ENCODE measurements at regions not wholly inside any gene's neighbourhood (a gene's known extent, or its start where the extent isn't known, plus 50 kb on each side); places are given as distances from the start of the nearest gene placed in this dataset.

DNA sequence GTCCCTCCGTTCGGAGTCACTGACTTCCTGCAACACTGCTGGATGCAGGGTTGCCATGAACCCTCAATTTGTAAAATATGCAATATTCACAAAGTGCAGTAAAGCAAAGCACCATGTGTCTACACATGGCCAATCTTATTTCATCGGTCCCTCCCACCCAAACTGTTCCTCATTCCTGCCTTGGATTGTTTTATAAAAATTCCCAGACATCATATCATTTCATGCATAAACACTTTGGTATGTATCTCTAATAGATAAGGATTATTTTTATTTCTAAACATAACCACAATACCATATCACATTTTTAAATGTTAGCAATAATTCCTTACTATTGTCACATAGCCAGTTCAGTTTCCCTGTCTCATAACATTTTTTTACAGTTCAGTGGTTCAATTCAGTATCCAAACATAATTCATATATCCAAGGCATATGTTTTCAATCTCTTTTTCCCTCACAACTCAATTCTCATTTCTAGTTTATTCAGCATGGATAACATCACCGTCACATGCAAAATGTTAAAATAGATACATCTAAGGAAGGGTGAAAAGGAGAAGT lies 82.0 kb upstream of the PCAT7 start:
- Histone ChIP-seq H3K4me3 (no peak overlapping the region), H3K9me3 (peaks cover 0 to 39% (median 11%) of the 10 kb centered on the region in 11 donors), H3K27ac (no peak overlapping the region), H3K4me1 (no peaks in the 10 kb centered on the region), H3K36me3 (no peaks in the 10 kb centered on the region), H3K27me3 (peaks cover 0 to 11% (median 3%) of the 10 kb centered on the region in 7 donors)
- 82 to 87% methylated on average over 4 of the region's 4 CpGs for WGBS, 2 donors
- intact Hi-C loops (cut with DNase I), result no loop called here
- no peak for ATAC-seq
- DNase-seq, result no peak
- no peak for TF ChIP-seq CTCF (IDR thresholded peaks at IDR 0.05)

DNA sequence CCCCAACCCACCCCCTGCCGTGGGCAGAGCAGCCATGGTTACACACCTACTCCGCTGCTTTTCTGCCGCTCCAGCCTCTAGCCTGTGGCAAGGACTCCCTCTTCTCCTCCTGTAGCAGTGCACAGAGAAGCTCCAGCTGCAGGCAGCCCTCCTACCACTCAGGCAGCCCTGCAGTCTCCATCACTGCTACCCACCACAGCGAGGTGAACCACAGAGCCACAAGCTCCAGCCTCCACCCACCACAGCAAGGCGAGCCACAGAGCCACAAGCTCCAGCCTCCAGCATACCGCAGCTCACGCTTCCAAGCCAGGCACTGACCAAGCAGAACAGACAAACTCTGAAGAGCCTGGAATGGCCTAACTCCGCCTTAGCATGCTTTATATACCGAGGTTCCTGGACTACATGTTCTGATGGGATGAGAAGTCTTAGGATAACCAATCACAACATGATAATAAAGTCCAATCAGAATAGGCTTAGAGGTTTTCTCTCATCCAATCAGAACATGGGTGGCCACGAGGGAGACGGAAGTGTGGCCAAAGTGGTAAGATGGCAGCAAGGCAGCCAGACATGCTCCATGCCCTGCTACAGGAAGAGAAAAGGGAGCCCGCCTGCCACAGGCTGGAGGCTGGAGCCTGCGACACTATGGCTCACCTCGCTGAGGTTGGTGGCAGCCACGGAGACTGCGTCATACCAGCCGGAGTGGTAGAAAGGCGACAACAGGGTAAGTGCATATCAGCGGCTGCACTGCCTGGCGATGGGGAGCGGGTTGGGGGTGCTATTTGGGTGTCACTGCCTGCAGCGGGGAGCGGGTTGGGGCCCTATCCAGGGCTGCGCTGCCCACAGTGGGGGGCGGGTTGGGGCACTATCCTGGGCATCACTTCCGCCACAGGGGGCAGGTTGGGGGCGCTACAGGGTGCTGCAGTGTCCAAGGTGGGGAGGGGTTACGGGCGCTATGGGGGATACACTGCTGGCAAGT lies 75.8 kb upstream of the PCAT7 start:
- no peak for ATAC-seq
- DNase-seq, result no peak
- Histone ChIP-seq H3K4me1 (no peaks in the 10 kb centered on the region), H3K4me3 (no peak overlapping the region), H3K36me3 (no peaks in the 10 kb centered on the region), H3K27me3 (peaks cover 0 to 11% (median 3%) of the 10 kb centered on the region in 7 donors), H3K9me3 (peaks cover 0 to 10% (median 0%) of the 10 kb centered on the region in 11 donors), H3K27ac (no peak overlapping the region)
- TF ChIP-seq CTCF (IDR thresholded peaks at IDR 0.05), result no peak
- intact Hi-C loops (cut with DNase I), result no loop called here
- WGBS, 2 donors, result 88 to 94% methylated on average over 28 to 29 of the region's 29 CpGs

GRCh38 chr9:94479757-94480156 lies 75.1 kb upstream of the PCAT7 start:
- Histone ChIP-seq H3K9me3 (peaks cover 0 to 10% (median 0%) of the 10 kb centered on the region in 11 donors), H3K4me3 (no peak overlapping the region), H3K27me3 (peaks cover 0 to 7% (median 0%) of the 10 kb centered on the region in 7 donors), H3K4me1 (no peaks in the 10 kb centered on the region), H3K27ac (no peak overlapping the region), H3K36me3 (no peaks in the 10 kb centered on the region)
- intact Hi-C loops (cut with DNase I), result no loop called here
- DNase-seq, result no peak
- WGBS, 2 donors, result 83 to 87% methylated on average over 9 of the region's 9 CpGs
- no peak for ATAC-seq
- no peak for TF ChIP-seq CTCF (IDR thresholded peaks at IDR 0.05)

DNA sequence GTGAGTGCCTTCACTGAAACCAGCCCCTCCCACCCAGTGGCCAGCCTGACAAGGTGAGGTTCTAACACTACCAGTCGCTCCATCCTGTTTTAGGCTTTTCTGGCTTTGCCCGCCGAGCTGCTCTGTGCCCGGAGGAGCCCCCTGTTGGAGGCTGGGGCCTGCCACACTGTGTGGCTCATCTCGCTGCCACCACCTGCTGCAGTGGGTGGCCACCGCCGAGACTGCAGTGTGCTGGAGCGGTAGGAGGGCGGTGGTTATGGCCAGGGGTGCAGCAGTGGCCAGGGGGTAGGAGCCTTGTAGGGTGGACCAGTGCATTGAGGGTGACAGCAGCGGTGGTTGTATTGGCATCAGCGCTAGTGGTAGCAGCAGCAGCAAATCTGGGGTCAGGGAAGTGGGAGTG lies 74.7 kb upstream of the PCAT7 start:
- Histone ChIP-seq H3K4me1 (no peaks in the 10 kb centered on the region), H3K4me3 (no peak overlapping the region), H3K27me3 (peaks cover 0 to 5% (median 0%) of the 10 kb centered on the region in 7 donors), H3K9me3 (peaks cover 0 to 10% (median 0%) of the 10 kb centered on the region in 11 donors), H3K27ac (no peak overlapping the region), H3K36me3 (no peaks in the 10 kb centered on the region)
- WGBS, 2 donors, result 83 to 88% methylated on average over 11 of the region's 11 CpGs
- ATAC-seq (no peak), DNase-seq (no peak)
- intact Hi-C loops (cut with DNase I), result no loop called here
- no peak for TF ChIP-seq CTCF (IDR thresholded peaks at IDR 0.05)

Measured in heart right ventricle (tissue), 16 donors.